OCI-LY3 (cell line): ENCODE measurements at regions not wholly inside any gene's neighbourhood (a gene's known extent, or its start where the extent isn't known, plus 50 kb on each side); places are given as distances from the start of the nearest gene placed in this dataset.

Experiments
- H2AFZ ChIP-seq: fragments of 200-600, 300-600 bp; shearing (Covaris generic); 2 replicates; pipeline ENCODE4 v1.6.0; 2014; ENCODE audit warnings: antibody characterized with exemption, low read depth, low read length
- H3K27ac ChIP-seq: fragments of 200-600, 300-600 bp; sonication (generic); 2 replicates; pipeline ENCODE4 v1.5.1; 2014; ENCODE audit warnings: mild to moderate bottlenecking, low read length, moderate library complexity, mixed read lengths
- H3K27me3 ChIP-seq: fragments of 200-600, 300-600 bp; sonication (generic); 2 replicates; pipeline ENCODE4 v1.6.1; 2014; ENCODE audit warnings: low read depth, low read length, mixed read lengths
- H3K36me3 ChIP-seq: fragments of 200-600, 300-600 bp; sonication (generic); replicated peaks from 2 replicates; pipeline ENCODE3; 2014; ENCODE audit warnings: low read depth, low read length, mixed read lengths
- H3K4me1 ChIP-seq: fragments of 300-600, 200-600 bp; sonication (generic); 2 replicates; pipeline ENCODE4 v1.6.1; 2014; ENCODE audit warnings: low read length, mixed read lengths
- H3K4me2 ChIP-seq: fragments of 200-600, 300-600 bp; sonication (generic); 2 replicates; pipeline ENCODE4 v1.6.1; 2014; ENCODE audit warnings: low read length, mixed read lengths
- H3K4me3 ChIP-seq: fragments of 300-600, 200-600 bp; sonication (generic); 2 replicates; pipeline ENCODE4 v1.5.1; 2014; ENCODE audit warnings: antibody characterized with exemption, mild to moderate bottlenecking, low read length, moderate library complexity
- H3K79me2 ChIP-seq: fragments of 300-600, 200-600 bp; shearing (Covaris generic); 2 replicates; pipeline ENCODE4 v1.6.1; 2014; ENCODE audit warnings: mild to moderate bottlenecking, low read length, mixed read lengths
- H3K9ac ChIP-seq: fragments of 300-600, 200-600 bp; shearing (Covaris generic); 2 replicates; pipeline ENCODE4 v1.6.0; 2014; ENCODE audit warnings: mild to moderate bottlenecking, low read length, moderate library complexity
- H3K9me3 ChIP-seq: fragments of 200-600, 300-600 bp; shearing (Covaris generic); 2 replicates; pipeline ENCODE4 v1.6.1; 2014; ENCODE audit warnings: low read length, mixed read lengths; ENCODE audit not compliant: insufficient read depth
- H4K20me1 ChIP-seq: fragments of 200-600, 300-600 bp; sonication (generic); 2 replicates; pipeline ENCODE4 v1.6.1; 2016; ENCODE audit warnings: low read length, mixed read lengths; ENCODE audit not compliant: insufficient read depth
- EZH2phosphoT487 ChIP-seq: fragments of 200-600 bp; shearing (Covaris generic); IDR thresholded peaks from 2 replicates; pipeline ENCODE4 v1.6.1; 2018; ENCODE audit warnings: antibody characterized with exemption, mixed run types, low read depth
- TF ChIP-seq, protein P1 (sequence below): fragments of 200-600, 300-600 bp; sonication (generic); IDR thresholded peaks from 2 replicates; pipeline ENCODE4 v1.5.1; 2014; ENCODE audit warnings: antibody characterized with exemption, low read length, low read depth

GRCh38 chr12:43004908-43005307 is 415.4 kb upstream of the PRICKLE1 start:
- no peaks in the 10 kb centered on the region for H3K79me2 ChIP-seq
- no peak overlapping the region for H2AFZ ChIP-seq
- H3K27ac ChIP-seq, result no peak overlapping the region
- H3K27me3 ChIP-seq, result no peaks in the 10 kb centered on the region
- TF ChIP-seq, protein P1, sequence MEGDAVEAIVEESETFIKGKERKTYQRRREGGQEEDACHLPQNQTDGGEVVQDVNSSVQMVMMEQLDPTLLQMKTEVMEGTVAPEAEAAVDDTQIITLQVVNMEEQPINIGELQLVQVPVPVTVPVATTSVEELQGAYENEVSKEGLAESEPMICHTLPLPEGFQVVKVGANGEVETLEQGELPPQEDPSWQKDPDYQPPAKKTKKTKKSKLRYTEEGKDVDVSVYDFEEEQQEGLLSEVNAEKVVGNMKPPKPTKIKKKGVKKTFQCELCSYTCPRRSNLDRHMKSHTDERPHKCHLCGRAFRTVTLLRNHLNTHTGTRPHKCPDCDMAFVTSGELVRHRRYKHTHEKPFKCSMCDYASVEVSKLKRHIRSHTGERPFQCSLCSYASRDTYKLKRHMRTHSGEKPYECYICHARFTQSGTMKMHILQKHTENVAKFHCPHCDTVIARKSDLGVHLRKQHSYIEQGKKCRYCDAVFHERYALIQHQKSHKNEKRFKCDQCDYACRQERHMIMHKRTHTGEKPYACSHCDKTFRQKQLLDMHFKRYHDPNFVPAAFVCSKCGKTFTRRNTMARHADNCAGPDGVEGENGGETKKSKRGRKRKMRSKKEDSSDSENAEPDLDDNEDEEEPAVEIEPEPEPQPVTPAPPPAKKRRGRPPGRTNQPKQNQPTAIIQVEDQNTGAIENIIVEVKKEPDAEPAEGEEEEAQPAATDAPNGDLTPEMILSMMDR, result no peak
- no peak overlapping the region for H3K4me3 ChIP-seq
- peaks cover 3% of the 10 kb centered on the region for H3K36me3 ChIP-seq
- no peaks in the 10 kb centered on the region for H4K20me1 ChIP-seq
- H3K9ac ChIP-seq, result no peak overlapping the region
- no peak overlapping the region for H3K4me2 ChIP-seq
- no peaks in the 10 kb centered on the region for H3K9me3 ChIP-seq
- H3K4me1 ChIP-seq, result peaks cover 6% of the 10 kb centered on the region

DNA sequence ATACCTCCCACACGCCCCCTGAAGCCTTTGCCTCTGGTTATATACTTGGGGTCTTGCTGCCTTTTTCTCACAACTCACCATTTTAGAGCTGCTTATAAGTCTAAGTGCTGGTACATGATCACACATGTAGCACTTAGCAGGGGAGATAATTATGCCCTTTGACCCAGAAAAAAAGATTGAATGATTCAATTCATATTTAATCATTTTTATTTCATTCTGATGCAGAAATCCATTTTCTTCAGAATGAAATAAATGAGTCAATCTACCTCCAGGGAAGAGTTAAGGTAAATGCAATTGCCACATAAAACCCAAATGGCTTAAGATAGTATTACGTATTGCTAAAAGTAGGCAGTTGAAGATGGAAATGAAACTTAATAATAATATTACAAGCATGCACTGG is 414.6 kb upstream of the PRICKLE1 start:
- no peaks in the 10 kb centered on the region for H4K20me1 ChIP-seq
- no peaks in the 10 kb centered on the region for H3K79me2 ChIP-seq
- no peak overlapping the region for H3K9ac ChIP-seq
- H3K27me3 ChIP-seq, result peaks cover 3% of the 10 kb centered on the region; the same call in 1 of the 2 replicates
- no peak overlapping the region for H3K4me3 ChIP-seq
- H3K4me1 ChIP-seq, result no peaks in the 10 kb centered on the region
- no peak overlapping the region for H3K4me2 ChIP-seq
- TF ChIP-seq, protein P1, result no peak
- TF ChIP-seq EZH2phosphoT487, result no peak
- no peak overlapping the region for H3K27ac ChIP-seq
- no peak overlapping the region for H2AFZ ChIP-seq
- H3K9me3 ChIP-seq, result no peaks in the 10 kb centered on the region
- no peaks in the 10 kb centered on the region for H3K36me3 ChIP-seq

GRCh38 chr12:42996869-42997431 is 407.4 kb upstream of the PRICKLE1 start:
- TF ChIP-seq EZH2phosphoT487, result no peak
- TF ChIP-seq, protein P1, result no peak
- Histone ChIP-seq H3K79me2 (no peaks in the 10 kb centered on the region), H3K4me3 (no peak overlapping the region), H2AFZ (no peak overlapping the region), H3K9ac (no peak overlapping the region), H3K27me3 (peaks cover 4% of the 10 kb centered on the region; the same call in 1 of the 2 replicates), H3K27ac (no peak overlapping the region), H3K36me3 (no peaks in the 10 kb centered on the region), H3K9me3 (no peaks in the 10 kb centered on the region), H3K4me2 (no peak overlapping the region), H4K20me1 (no peaks in the 10 kb centered on the region), H3K4me1 (peaks cover 11% of the 10 kb centered on the region)

GRCh38 chr12:42992826-42993225 is 403.3 kb upstream of the PRICKLE1 start:
- TF ChIP-seq, protein P1, result no peak
- TF ChIP-seq EZH2phosphoT487, result no peak
- no peak overlapping the region for H2AFZ ChIP-seq
- no peak overlapping the region for H3K9ac ChIP-seq
- H3K9me3 ChIP-seq, result no peaks in the 10 kb centered on the region
- H3K36me3 ChIP-seq, result no peaks in the 10 kb centered on the region
- H3K27me3 ChIP-seq, result no peaks in the 10 kb centered on the region
- H4K20me1 ChIP-seq, result no peaks in the 10 kb centered on the region
- H3K4me2 ChIP-seq, result no peak overlapping the region
- H3K4me1 ChIP-seq, result no peaks in the 10 kb centered on the region
- H3K79me2 ChIP-seq, result no peaks in the 10 kb centered on the region
- H3K27ac ChIP-seq, result no peak overlapping the region
- no peak overlapping the region for H3K4me3 ChIP-seq
